Smooth muscle cell (in vitro differentiated cells): ENCODE measurements at regions not wholly inside any gene's neighbourhood (a gene's known extent, or its start where the extent isn't known, plus 50 kb on each side); places are given as distances from the start of the nearest gene placed in this dataset.

Source experiments
- DNase-seq: peaks from one replicate; lab custom pipeline; 2025; ENCODE audit not compliant: unreplicated experiment; lab: John Stamatoyannopoulos, UW
- H2AFZ ChIP-seq: fragments of 200-600 bp; sonication (generic); 2 replicates; pipeline ENCODE4 v1.6.0; 2016; ENCODE audit warnings: antibody characterized with exemption, low read depth, mild to moderate bottlenecking
- H3F3A ChIP-seq: fragments of 200-600 bp; sonication (generic); 2 replicates; pipeline ENCODE4 v1.6.0; 2017; ENCODE audit warnings: antibody characterized with exemption, low read depth
- H3K27ac ChIP-seq: fragments of 200-600 bp; sonication (generic); 2 replicates; pipeline ENCODE4 v1.5.1; 2016; ENCODE audit warnings: low read depth, mild to moderate bottlenecking
- H3K27me3 ChIP-seq: fragments of 200-600 bp; sonication (generic); 2 replicates; pipeline ENCODE4 v1.6.1; 2016; ENCODE audit warnings: low read depth, mild to moderate bottlenecking
- H3K36me3 ChIP-seq: fragments of 200-600 bp; sonication (generic); 2 replicates; pipeline ENCODE4 v1.5.1; 2016; ENCODE audit warnings: low read depth
- H3K4me1 ChIP-seq: fragments of 200-600 bp; sonication (generic); 2 replicates; pipeline ENCODE4 v1.5.1; 2016; ENCODE audit warnings: low read depth
- H3K4me2 ChIP-seq: fragments of 200-600 bp; sonication (generic); 2 replicates; pipeline ENCODE4 v1.6.0; 2016; ENCODE audit warnings: mild to moderate bottlenecking
- H3K4me3 ChIP-seq: fragments of 200-600 bp; sonication (generic); 2 replicates; pipeline ENCODE4 v1.5.1; 2016; ENCODE audit warnings: mild to moderate bottlenecking
- H3K79me2 ChIP-seq: fragments of 200-600 bp; sonication (generic); 2 replicates; pipeline ENCODE4 v1.6.0; 2016; ENCODE audit warnings: low read depth, mild to moderate bottlenecking
- H3K9ac ChIP-seq: fragments of 200-600 bp; sonication (generic); 2 replicates; pipeline ENCODE4 v1.6.0; 2016; ENCODE audit warnings: low read depth
- H3K9me3 ChIP-seq: fragments of 200-600 bp; sonication (generic); replicated peaks from 2 replicates; pipeline ENCODE4 v1.5.1; 2016; ENCODE audit warnings: low read depth
- H4K20me1 ChIP-seq: fragments of 200-600 bp; sonication (generic); 2 replicates; pipeline ENCODE4 v1.6.0; 2016; ENCODE audit warnings: low read depth
- CTCF ChIP-seq: fragments of 200-600 bp; sonication (generic); IDR thresholded peaks from 2 replicates; pipeline ENCODE4 v1.5.1; 2017; ENCODE audit warnings: borderline replicate concordance, mild to moderate bottlenecking, antibody characterized with exemption; ENCODE audit not compliant: insufficient read depth, poor library complexity, severe bottlenecking
- WGBS: methylation state at CpG from one replicate; pipeline ENCODE4 v1.1.7; 2016; ENCODE audit warnings: low lambda C conversion rate; 5-methylcytosine and 5-hydroxymethylcytosine counted together

- Histone ChIP-seq H3K36me3 (no peaks in the 10 kb centered on the region), H3K27me3 (no peaks in the 10 kb centered on the region), H3F3A (no peaks in the 10 kb centered on the region), H3K9me3 (no peaks in the 10 kb centered on the region), H2AFZ (no peak overlapping the region), H3K9ac (no peak overlapping the region), H3K4me2 (no peak overlapping the region), H3K4me1 (no peaks in the 10 kb centered on the region), H3K27ac (no peak overlapping the region), H3K79me2 (no peaks in the 10 kb centered on the region), H3K4me3 (no peak overlapping the region), H4K20me1 (no peaks in the 10 kb centered on the region)
- no peak for TF ChIP-seq CTCF
- DNase-seq = no peak
Measured at GRCh38 chr5:110852053-110852452, 113.2 kb downstream of the SLC25A46 start.

- Histone ChIP-seq H3K9ac (no peak overlapping the region), H3K27me3 (no peaks in the 10 kb centered on the region), H3K4me1 (no peaks in the 10 kb centered on the region), H2AFZ (no peak overlapping the region), H3K36me3 (no peaks in the 10 kb centered on the region), H3K9me3 (no peaks in the 10 kb centered on the region), H4K20me1 (no peaks in the 10 kb centered on the region), H3K27ac (no peak overlapping the region), H3F3A (no peaks in the 10 kb centered on the region), H3K4me2 (no peak overlapping the region), H3K79me2 (no peaks in the 10 kb centered on the region), H3K4me3 (no peak overlapping the region)
- WGBS = 90% methylated on average over 1 of the region's 1 CpG
- no peak for TF ChIP-seq CTCF
- no peak for DNase-seq
Measured at GRCh38 chr5:110852541-110852940, 113.7 kb downstream of the SLC25A46 start.

GRCh38 chr5:110853267-110853666 lies 114.5 kb downstream of the SLC25A46 start:
- Histone ChIP-seq H3K4me3 (no peak overlapping the region), H3K79me2 (no peaks in the 10 kb centered on the region), H3K4me2 (no peak overlapping the region), H3F3A (no peaks in the 10 kb centered on the region), H3K9me3 (no peaks in the 10 kb centered on the region), H3K36me3 (no peaks in the 10 kb centered on the region), H3K9ac (no peak overlapping the region), H2AFZ (no peak overlapping the region), H3K4me1 (no peaks in the 10 kb centered on the region), H4K20me1 (no peaks in the 10 kb centered on the region), H3K27me3 (no peaks in the 10 kb centered on the region), H3K27ac (no peak overlapping the region)
- no peak for DNase-seq
- WGBS = 72% methylated on average over 3 of the region's 3 CpGs
- TF ChIP-seq CTCF = no peak

- Histone ChIP-seq H3K4me1 (no peaks in the 10 kb centered on the region), H3K4me3 (no peak overlapping the region), H3F3A (no peaks in the 10 kb centered on the region), H3K79me2 (no peaks in the 10 kb centered on the region), H3K36me3 (no peaks in the 10 kb centered on the region), H3K9me3 (no peaks in the 10 kb centered on the region), H3K4me2 (no peak overlapping the region), H3K9ac (no peak overlapping the region), H4K20me1 (no peaks in the 10 kb centered on the region), H3K27ac (no peak overlapping the region), H2AFZ (no peak overlapping the region), H3K27me3 (no peaks in the 10 kb centered on the region)
- whole genome bisulfite sequencing = 27% methylated on average over 1 of the region's 1 CpG
- no peak for DNase-seq
- TF ChIP-seq CTCF = no peak
Measured at GRCh38 chr5:110854200-110854599, 115.4 kb downstream of the SLC25A46 start.
